Endothelial cell of umbilical vein (primary cell): ENCODE measurements at regions not wholly inside any gene's neighbourhood (a gene's known extent, or its start where the extent isn't known, plus 50 kb on each side); places are given as distances from the start of the nearest gene placed in this dataset.

Source experiments
- BruUV-seq: library from RNA; stranded (reverse); fragments of 400-500 nt; replicated peaks from 2 replicates; lab custom pipeline; 2021; lab: Mats Ljungman, UMichigan
- CTCF ChIA-PET: fragments of 300-600, 350-600 bp; sonication (Branson Sonifier 250); formaldehyde crosslinking; loops from one replicate; lab custom pipeline; 2021; ENCODE audit warnings: antibody characterized with exemption, inconsistent platforms; lab: Charles Lee
- POLR2A ChIA-PET: fragments of 300-600, 350-600 bp; sonication (Branson Sonifier 250); formaldehyde crosslinking; loops from one replicate; lab custom pipeline; 2021; ENCODE audit warnings: antibody characterized with exemption, inconsistent platforms; lab: Charles Lee
- DNase-seq: peaks from one replicate; pipeline ENCODE4 v3.0.0-alpha.2; 2011; ENCODE audit warnings: low read depth, low spot score
- FAIRE-seq: peaks from 2 replicates; lab custom pipeline; 2011; peaks lifted over from hg19 to GRCh38; lab: Jason Lieb, UNC
- H2AFZ ChIP-seq: 2 replicates; pipeline ENCODE4 v1.6.0; 2012; ENCODE audit warnings: low read depth, low read length, control low read depth, inconsistent platforms
- H3K27ac ChIP-seq: 2 replicates; pipeline ENCODE4 v1.5.1; 2011; ENCODE audit warnings: low read depth, mild to moderate bottlenecking, control low read depth, low read length, moderate library complexity; ENCODE audit not compliant: insufficient read depth
- H3K27me3 ChIP-seq, 2 experiments: 2 replicates each; pipeline versions ENCODE4 v1.6.0 to v1.6.1; 2011; ENCODE audit warnings: low read length in 2 of 2, mixed read lengths in 1 of 2; ENCODE audit not compliant: control insufficient read depth in 2 of 2, insufficient read depth in 2 of 2
- H3K36me3 ChIP-seq, 2 experiments: 2 replicates in 1 of 2; 3 replicates in 1 of 2; pipeline ENCODE4 v1.5.1; 2011; ENCODE audit warnings: low read length in 2 of 2, mild to moderate bottlenecking in 1 of 2, moderate library complexity in 1 of 2; ENCODE audit not compliant: control insufficient read depth in 2 of 2, insufficient read depth in 2 of 2; ENCODE audit errors: extremely low read depth in 1 of 2
- H3K4me1 ChIP-seq: 3 replicates; pipeline ENCODE4 v1.5.1; 2011; ENCODE audit warnings: mild to moderate bottlenecking, low read length; ENCODE audit not compliant: control insufficient read depth, insufficient read depth; ENCODE audit errors: extremely low read depth
- H3K4me2 ChIP-seq: 2 replicates; pipeline ENCODE4 v1.6.1; 2011; ENCODE audit warnings: low read length, control low read depth, mixed read lengths; ENCODE audit not compliant: insufficient read depth
- H3K4me3 ChIP-seq, 3 experiments: fragments of 200-600 bp in 1 of 3; sonication (generic), shearing (Covaris generic) in 1 of 3; replicated peaks in 1 of 3; 2 replicates each; pipeline ENCODE4 v1.5.1; 2011 to 2016; ENCODE audit warnings: control low read depth in 3 of 3, low read length in 3 of 3, mild to moderate bottlenecking in 2 of 3, inconsistent platforms in 1 of 3, low read depth in 1 of 3, moderate library complexity in 1 of 3; ENCODE audit not compliant: insufficient read depth in 1 of 3
- H3K79me2 ChIP-seq: 2 replicates; pipeline ENCODE4 v1.6.0; 2012; ENCODE audit warnings: low read length, inconsistent platforms; ENCODE audit not compliant: control insufficient read depth, insufficient read depth
- H3K9ac ChIP-seq: replicated peaks from 2 replicates; pipeline ENCODE3; 2011; ENCODE audit warnings: low read length, control low read depth; ENCODE audit not compliant: insufficient read depth; ENCODE audit errors: extremely low read depth
- H3K9me1 ChIP-seq: replicated peaks from 3 replicates; pipeline ENCODE4 v1.6.0; 2011; ENCODE audit warnings: mild to moderate bottlenecking, low read length; ENCODE audit not compliant: control insufficient read depth, insufficient read depth; ENCODE audit errors: extremely low read depth
- H3K9me3 ChIP-seq: replicated peaks from 2 replicates; pipeline ENCODE4 v1.5.1; 2012; ENCODE audit warnings: low read length, inconsistent platforms; ENCODE audit not compliant: control insufficient read depth, insufficient read depth
- H4K20me1 ChIP-seq: replicated peaks from 2 replicates; pipeline ENCODE3; 2011; ENCODE audit warnings: mild to moderate bottlenecking, low read length; ENCODE audit not compliant: control insufficient read depth, insufficient read depth; ENCODE audit errors: extremely low read depth
- EZH2 ChIP-seq: IDR thresholded peaks from 2 replicates; pipeline ENCODE4 v1.6.1; 2012; ENCODE audit warnings: borderline replicate concordance, low read depth, mild to moderate bottlenecking, moderate library complexity, low read length, inconsistent platforms; ENCODE audit not compliant: severe bottlenecking
- FOS ChIP-seq: IDR thresholded peaks from 2 replicates; pipeline ENCODE4 v1.6.1; 2011; ENCODE audit warnings: mild to moderate bottlenecking, low read length, moderate library complexity, borderline replicate concordance; ENCODE audit not compliant: insufficient read depth
- GATA2 ChIP-seq: IDR thresholded peaks from 2 replicates; pipeline ENCODE4 v1.7.0; 2011; ENCODE audit warnings: low read depth, mild to moderate bottlenecking, moderate library complexity, mixed read lengths, low read length; ENCODE audit not compliant: insufficient read length, insufficient read depth
- JUN ChIP-seq: IDR thresholded peaks from 2 replicates; pipeline ENCODE4 v1.6.1; 2011; ENCODE audit warnings: borderline replicate concordance, low read depth; ENCODE audit not compliant: insufficient read length, insufficient read depth
- MAX ChIP-seq: IDR thresholded peaks from 2 replicates; pipeline ENCODE4 v1.6.1; 2011; ENCODE audit not compliant: insufficient read depth, insufficient read length
- MYC ChIP-seq: IDR thresholded peaks from one replicate; pipeline ENCODE4 v1.6.1; 2011; ENCODE audit warnings: mild to moderate bottlenecking, low read depth, low read length
- POLR2A ChIP-seq: IDR thresholded peaks from 2 replicates; pipeline ENCODE4 v1.6.1; 2012; ENCODE audit warnings: low read depth, mild to moderate bottlenecking, control low read depth, low read length
- POLR2AphosphoS5 ChIP-seq: IDR thresholded peaks from 2 replicates; pipeline ENCODE4 v1.6.1; 2012; ENCODE audit warnings: low read depth, mild to moderate bottlenecking, control low read depth, low read length, moderate library complexity; ENCODE audit not compliant: insufficient read depth
- dilution Hi-C: fragments of 300-500 bp; cut with MboI; formaldehyde crosslinking; loops from one replicate; pipeline ENCODE4 v1.15.0; 2019; ENCODE audit warnings: low sequenced_read_pairs; ENCODE audit not compliant: extremely low pct_ligation_motif_present
- intact Hi-C: fragments of 100-400 bp; cut with micrococcal nuclease; formaldehyde crosslinking; loops from one replicate; pipeline ENCODE4 v1.10.0; 2022
- TF ChIP-seq, protein P1 (sequence below), 2 donors: IDR thresholded peaks; 1 replicate in 1 of 2; 2 replicates in 1 of 2; pipeline ENCODE4 v1.5.1; 2011; ENCODE audit warnings: low read length in 2 of 2, mild to moderate bottlenecking in 2 of 2, moderate library complexity in 2 of 2, control low read depth in 1 of 2, inconsistent platforms in 1 of 2, low read depth in 1 of 2; ENCODE audit not compliant: insufficient read depth in 1 of 2; ENCODE audit errors: extremely low read depth in 1 of 2

GRCh38 chr7:46651070-46651469 lies 730.0 kb upstream of the IGFBP3 start:
- H3K4me3 ChIP-seq = no peak overlapping the region
- ChIA-PET POLR2A (no interaction called here), CTCF (no interaction called here)
- no peak for FAIRE-seq
- no peaks in the 10 kb centered on the region for H3K36me3 ChIP-seq
- H3K9me3 ChIP-seq = no peaks in the 10 kb centered on the region
- BruUV-seq = no TSS peak
- H3K27me3 ChIP-seq = no peaks in the 10 kb centered on the region
- H4K20me1 ChIP-seq = no peaks in the 10 kb centered on the region
- no peaks in the 10 kb centered on the region for H3K4me1 ChIP-seq
- H3K4me2 ChIP-seq = no peak overlapping the region
- dilution Hi-C loops = no loop called here
- H3K79me2 ChIP-seq = no peaks in the 10 kb centered on the region
- H2AFZ ChIP-seq = no peak overlapping the region
- no peaks in the 10 kb centered on the region for H3K9me1 ChIP-seq
- TF ChIP-seq POLR2AphosphoS5 = no peak
- TF ChIP-seq, protein P1, sequence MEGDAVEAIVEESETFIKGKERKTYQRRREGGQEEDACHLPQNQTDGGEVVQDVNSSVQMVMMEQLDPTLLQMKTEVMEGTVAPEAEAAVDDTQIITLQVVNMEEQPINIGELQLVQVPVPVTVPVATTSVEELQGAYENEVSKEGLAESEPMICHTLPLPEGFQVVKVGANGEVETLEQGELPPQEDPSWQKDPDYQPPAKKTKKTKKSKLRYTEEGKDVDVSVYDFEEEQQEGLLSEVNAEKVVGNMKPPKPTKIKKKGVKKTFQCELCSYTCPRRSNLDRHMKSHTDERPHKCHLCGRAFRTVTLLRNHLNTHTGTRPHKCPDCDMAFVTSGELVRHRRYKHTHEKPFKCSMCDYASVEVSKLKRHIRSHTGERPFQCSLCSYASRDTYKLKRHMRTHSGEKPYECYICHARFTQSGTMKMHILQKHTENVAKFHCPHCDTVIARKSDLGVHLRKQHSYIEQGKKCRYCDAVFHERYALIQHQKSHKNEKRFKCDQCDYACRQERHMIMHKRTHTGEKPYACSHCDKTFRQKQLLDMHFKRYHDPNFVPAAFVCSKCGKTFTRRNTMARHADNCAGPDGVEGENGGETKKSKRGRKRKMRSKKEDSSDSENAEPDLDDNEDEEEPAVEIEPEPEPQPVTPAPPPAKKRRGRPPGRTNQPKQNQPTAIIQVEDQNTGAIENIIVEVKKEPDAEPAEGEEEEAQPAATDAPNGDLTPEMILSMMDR (IDR thresholded peaks at IDR 0.05; ENCODE audit: extremely low read depth in 1 of 2, insufficient read depth in 1 of 2, low read depth in 1 of 2, low read length in 2 of 2) = no peak
- TF ChIP-seq POLR2A = no peak
- no peak for TF ChIP-seq JUN
- no peak for TF ChIP-seq MYC
- no peak for TF ChIP-seq GATA2
- TF ChIP-seq EZH2 = no peak
- no peak overlapping the region for H3K9ac ChIP-seq
- intact Hi-C loops = no loop called here
- H3K27ac ChIP-seq = no peak overlapping the region
- DNase-seq = no peak

GRCh38 chr7:46649876-46650275 lies 728.8 kb upstream of the IGFBP3 start:
- intact Hi-C loops (no loop called here), dilution Hi-C loops (no loop called here)
- Histone ChIP-seq H3K9me1 (no peaks in the 10 kb centered on the region), H3K4me2 (no peak overlapping the region), H3K79me2 (no peaks in the 10 kb centered on the region), H3K4me1 (no peaks in the 10 kb centered on the region), H3K4me3 (no peak overlapping the region), H3K9ac (no peak overlapping the region), H3K27ac (no peak overlapping the region), H4K20me1 (no peaks in the 10 kb centered on the region), H3K9me3 (no peaks in the 10 kb centered on the region), H3K27me3 (no peaks in the 10 kb centered on the region), H3K36me3 (no peaks in the 10 kb centered on the region), H2AFZ (no peak overlapping the region)
- no peak for FAIRE-seq
- POLR2A ChIA-PET = no interaction called here
- no TSS peak for BruUV-seq
- DNase-seq = no peak
- TF ChIP-seq, protein P1 (IDR thresholded peaks at IDR 0.05; ENCODE audit: extremely low read depth in 1 of 2, insufficient read depth in 1 of 2, low read depth in 1 of 2, low read length in 2 of 2) = no peak
- no peak for TF ChIP-seq POLR2A
- TF ChIP-seq MYC = no peak
- no peak for TF ChIP-seq EZH2
- TF ChIP-seq JUN = no peak
- no peak for TF ChIP-seq MAX
- no peak for TF ChIP-seq GATA2
- TF ChIP-seq POLR2AphosphoS5 = no peak
- TF ChIP-seq FOS = no peak
- CTCF ChIA-PET = no interaction called here
